GM23338 (cell line): ENCODE measurements at regions not wholly inside any gene's neighbourhood (a gene's known extent, or its start where the extent isn't known, plus 50 kb on each side); places are given as distances from the start of the nearest gene placed in this dataset.

Experiments used
- ATAC-seq: fragments of 200-7000 bp; cut with Tn5 transposase; 3 replicates; pipeline ENCODE4 v1.9.1; 2020
- DNase-seq: peaks from one replicate; pipeline ENCODE4 v3.0.0-alpha.2; 2015; ENCODE audit warnings: low spot score
- H2AFZ ChIP-seq: fragments of 200-600 bp; sonication (generic); 2 replicates; pipeline ENCODE4 v1.8.0; 2016; ENCODE audit warnings: antibody characterized with exemption, mild to moderate bottlenecking, moderate library complexity
- H3F3A ChIP-seq: fragments of 200-600 bp; sonication (generic); replicated peaks from 2 replicates; pipeline ENCODE4 v1.8.0; 2017; ENCODE audit warnings: antibody characterized with exemption, mixed run types, low read depth
- H3K27ac ChIP-seq: fragments of 200-600 bp; sonication (generic); 2 replicates; pipeline ENCODE4 v1.6.1; 2016; ENCODE audit warnings: low read depth
- H3K27me3 ChIP-seq: fragments of 200-600 bp; sonication (generic); 2 replicates; pipeline ENCODE4 v1.8.0; 2016; ENCODE audit warnings: mild to moderate bottlenecking, mixed run types, moderate library complexity; ENCODE audit not compliant: insufficient read depth
- H3K36me3 ChIP-seq: fragments of 200-600 bp; sonication (generic); 2 replicates; pipeline ENCODE4 v1.8.0; 2016; ENCODE audit warnings: mild to moderate bottlenecking; ENCODE audit not compliant: insufficient read depth
- H3K4me1 ChIP-seq: fragments of 200-600 bp; sonication (generic); 2 replicates; pipeline ENCODE4 v1.8.0; 2016; ENCODE audit warnings: mild to moderate bottlenecking, moderate library complexity; ENCODE audit not compliant: insufficient read depth
- H3K4me2 ChIP-seq: fragments of 200-600 bp; sonication (generic); 2 replicates; pipeline ENCODE4 v1.7.1; 2017; ENCODE audit warnings: mixed run types
- H3K4me3 ChIP-seq: fragments of 200-600 bp; sonication (generic); 2 replicates; pipeline ENCODE4 v1.6.1; 2016; ENCODE audit warnings: mixed run types
- H3K79me2 ChIP-seq: fragments of 200-600 bp; sonication (generic); replicated peaks from 2 replicates; pipeline ENCODE4 v1.8.0; 2017; ENCODE audit warnings: mild to moderate bottlenecking; ENCODE audit not compliant: insufficient read depth
- H3K9me2 ChIP-seq: fragments of 200-600 bp; sonication (generic); 2 replicates; pipeline ENCODE4 v1.8.0; 2017; ENCODE audit not compliant: insufficient read depth
- H4K20me1 ChIP-seq: fragments of 200-600 bp; sonication (generic); replicated peaks from 2 replicates; pipeline ENCODE4 v1.8.0; 2017; ENCODE audit warnings: mild to moderate bottlenecking; ENCODE audit not compliant: insufficient read depth
- H3K27ac Mint-ChIP-seq: 2 replicates; pipeline ENCODE4 v1.8.0; 2020; ENCODE audit warnings: inconsistent platforms, mild to moderate bottlenecking, moderate library complexity, mixed read lengths
- H3K27me3 Mint-ChIP-seq: 3 replicates; pipeline ENCODE4 v1.8.0; 2022; ENCODE audit warnings: low read depth, mild to moderate bottlenecking, moderate library complexity, mixed read lengths, inconsistent platforms; ENCODE audit not compliant: insufficient read depth, poor library complexity
- H3K36me3 Mint-ChIP-seq: 3 replicates; pipeline ENCODE4 v1.8.0; 2021; ENCODE audit warnings: low read depth, mild to moderate bottlenecking, inconsistent platforms, moderate library complexity, mixed read lengths
- H3K4me1 Mint-ChIP-seq: 3 replicates; pipeline ENCODE4 v1.8.0; 2020; ENCODE audit warnings: mild to moderate bottlenecking, inconsistent platforms, mixed read lengths
- H3K4me3 Mint-ChIP-seq: 3 replicates; pipeline ENCODE4 v1.8.0; 2021; ENCODE audit warnings: moderate library complexity, mild to moderate bottlenecking, inconsistent platforms, mixed read lengths
- H3K9me3 Mint-ChIP-seq: 3 replicates; pipeline ENCODE4 v1.8.0; 2020; ENCODE audit warnings: moderate library complexity, mild to moderate bottlenecking, inconsistent platforms, mixed read lengths
- CREB1 ChIP-seq: fragments of 250-450 bp; sonication (Bioruptor Pico); IDR thresholded peaks from 2 replicates; pipeline ENCODE4 v1.5.0; 2020; ENCODE audit warnings: low read depth, mild to moderate bottlenecking, moderate library complexity
- EZH2 ChIP-seq: fragments of 200-600 bp; sonication (generic); IDR thresholded peaks from one replicate; pipeline ENCODE4 v1.8.0; 2017; ENCODE audit warnings: antibody characterized with exemption, mild to moderate bottlenecking, low read depth; ENCODE audit not compliant: unreplicated experiment
- EZH2phosphoT487 ChIP-seq: fragments of 200-600 bp; sonication (generic); IDR thresholded peaks from one replicate; pipeline ENCODE4 v1.8.1; 2018; ENCODE audit warnings: antibody characterized with exemption; ENCODE audit not compliant: unreplicated experiment
- JUNB ChIP-seq: IDR thresholded peaks from one replicate; pipeline ENCODE4 v1.6.1; 2016; ENCODE audit warnings: antibody characterized with exemption; ENCODE audit not compliant: unreplicated experiment
- NANOG ChIP-seq: IDR thresholded peaks from 2 replicates; pipeline ENCODE4 v1.6.1; 2016; ENCODE audit warnings: antibody characterized with exemption, borderline replicate concordance
- POLR2AphosphoS5 ChIP-seq: IDR thresholded peaks from 2 replicates; pipeline ENCODE4 v1.6.1; 2016; ENCODE audit warnings: antibody characterized with exemption, low read depth
- STAT1 ChIP-seq: IDR thresholded peaks from one replicate; pipeline ENCODE4 v1.6.1; 2016; ENCODE audit warnings: antibody characterized with exemption; ENCODE audit not compliant: unreplicated experiment
- ZNF114 ChIP-seq: fragments of 250-450 bp; sonication (Bioruptor Pico); IDR thresholded peaks from 2 replicates; pipeline ENCODE4 v1.5.0; 2020; ENCODE audit warnings: mild to moderate bottlenecking, moderate library complexity
- ZNF331 ChIP-seq: fragments of 250-450 bp; sonication (Bioruptor Pico); IDR thresholded peaks from 2 replicates; pipeline ENCODE4 v1.5.0; 2020; ENCODE audit warnings: low read depth, mild to moderate bottlenecking, moderate library complexity
- TF ChIP-seq, protein P1 (sequence below), 2 experiments: fragments of 200-600 bp in 1 of 2; sonication (generic) in 1 of 2; conservative IDR thresholded peaks; 2 replicates each; pipeline versions ENCODE4 v1.5.1 to v1.6.1; 2016 to 2017; ENCODE audit warnings: antibody characterized with exemption in 2 of 2, low read depth in 2 of 2, mild to moderate bottlenecking in 2 of 2, moderate library complexity in 1 of 2
- TF ChIP-seq, protein P2 (sequence below): IDR thresholded peaks from 2 replicates; pipeline ENCODE4 v1.6.1; 2016; ENCODE audit warnings: antibody characterized with exemption
- TF ChIP-seq, protein P3 (sequence below): IDR thresholded peaks from one replicate; pipeline ENCODE4 v1.6.1; 2018; ENCODE audit warnings: antibody characterized with exemption; ENCODE audit not compliant: unreplicated experiment
- TF ChIP-seq, protein P4 (sequence below): fragments of 250-450 bp; sonication (Bioruptor Pico); IDR thresholded peaks from 2 replicates; pipeline ENCODE4 v1.5.0; 2020; ENCODE audit warnings: mild to moderate bottlenecking, moderate library complexity

DNA sequence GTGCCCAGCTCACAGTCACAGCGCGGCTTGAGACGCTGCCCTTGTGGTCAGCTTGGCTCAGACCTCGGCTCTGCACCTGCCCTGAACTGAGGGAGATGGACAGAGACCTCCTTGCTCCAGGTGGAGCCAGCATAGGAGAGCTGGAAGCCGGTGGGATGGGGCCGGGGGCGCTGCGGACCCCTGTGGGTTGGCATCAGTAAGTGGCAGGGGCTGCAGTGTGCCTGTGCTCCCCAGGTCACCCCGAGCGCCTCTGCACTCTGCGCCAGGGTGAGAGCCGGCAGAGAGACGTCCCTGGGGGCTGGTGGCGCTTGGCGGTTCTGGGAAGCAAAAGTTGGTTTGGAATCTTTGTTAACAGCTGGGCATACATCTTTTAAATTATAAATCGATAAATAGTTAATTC is 105.6 kb upstream of the TTC34 start:
- Histone ChIP-seq H3K79me2 (no peaks in the 10 kb centered on the region), H2AFZ (no peak overlapping the region), H3K27me3 (no peaks in the 10 kb centered on the region), H3K36me3 (no peaks in the 10 kb centered on the region), H3K27ac (no peak overlapping the region), H3K4me3 (no peak overlapping the region), H4K20me1 (no peaks in the 10 kb centered on the region), H3K4me1 (no peaks in the 10 kb centered on the region), H3F3A (no peaks in the 10 kb centered on the region), H3K9me2 (no peaks in the 10 kb centered on the region), H3K4me2 (no peak overlapping the region)
- H3K27me3 Mint-ChIP-seq, result peaks cover 8% of the 10 kb centered on the region
- no peak overlapping the region for H3K4me3 Mint-ChIP-seq
- ATAC-seq, result no peak
- TF ChIP-seq, protein P1, sequence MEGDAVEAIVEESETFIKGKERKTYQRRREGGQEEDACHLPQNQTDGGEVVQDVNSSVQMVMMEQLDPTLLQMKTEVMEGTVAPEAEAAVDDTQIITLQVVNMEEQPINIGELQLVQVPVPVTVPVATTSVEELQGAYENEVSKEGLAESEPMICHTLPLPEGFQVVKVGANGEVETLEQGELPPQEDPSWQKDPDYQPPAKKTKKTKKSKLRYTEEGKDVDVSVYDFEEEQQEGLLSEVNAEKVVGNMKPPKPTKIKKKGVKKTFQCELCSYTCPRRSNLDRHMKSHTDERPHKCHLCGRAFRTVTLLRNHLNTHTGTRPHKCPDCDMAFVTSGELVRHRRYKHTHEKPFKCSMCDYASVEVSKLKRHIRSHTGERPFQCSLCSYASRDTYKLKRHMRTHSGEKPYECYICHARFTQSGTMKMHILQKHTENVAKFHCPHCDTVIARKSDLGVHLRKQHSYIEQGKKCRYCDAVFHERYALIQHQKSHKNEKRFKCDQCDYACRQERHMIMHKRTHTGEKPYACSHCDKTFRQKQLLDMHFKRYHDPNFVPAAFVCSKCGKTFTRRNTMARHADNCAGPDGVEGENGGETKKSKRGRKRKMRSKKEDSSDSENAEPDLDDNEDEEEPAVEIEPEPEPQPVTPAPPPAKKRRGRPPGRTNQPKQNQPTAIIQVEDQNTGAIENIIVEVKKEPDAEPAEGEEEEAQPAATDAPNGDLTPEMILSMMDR (conservative IDR thresholded peaks at IDR 0.05; ENCODE audit: low read depth in 2 of 2), result no peak
- TF ChIP-seq NANOG (no peak), ZNF114 (no peak), CREB1 (CRISPR knock-in tag) (no peak), POLR2AphosphoS5 (no peak), STAT1 (no peak), EZH2phosphoT487 (no peak), JUNB (no peak), ZNF331 (CRISPR knock-in tag) (no peak), EZH2 (no peak)
- TF ChIP-seq, protein P2, sequence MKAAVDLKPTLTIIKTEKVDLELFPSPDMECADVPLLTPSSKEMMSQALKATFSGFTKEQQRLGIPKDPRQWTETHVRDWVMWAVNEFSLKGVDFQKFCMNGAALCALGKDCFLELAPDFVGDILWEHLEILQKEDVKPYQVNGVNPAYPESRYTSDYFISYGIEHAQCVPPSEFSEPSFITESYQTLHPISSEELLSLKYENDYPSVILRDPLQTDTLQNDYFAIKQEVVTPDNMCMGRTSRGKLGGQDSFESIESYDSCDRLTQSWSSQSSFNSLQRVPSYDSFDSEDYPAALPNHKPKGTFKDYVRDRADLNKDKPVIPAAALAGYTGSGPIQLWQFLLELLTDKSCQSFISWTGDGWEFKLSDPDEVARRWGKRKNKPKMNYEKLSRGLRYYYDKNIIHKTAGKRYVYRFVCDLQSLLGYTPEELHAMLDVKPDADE, result no peak
- TF ChIP-seq, protein P3, sequence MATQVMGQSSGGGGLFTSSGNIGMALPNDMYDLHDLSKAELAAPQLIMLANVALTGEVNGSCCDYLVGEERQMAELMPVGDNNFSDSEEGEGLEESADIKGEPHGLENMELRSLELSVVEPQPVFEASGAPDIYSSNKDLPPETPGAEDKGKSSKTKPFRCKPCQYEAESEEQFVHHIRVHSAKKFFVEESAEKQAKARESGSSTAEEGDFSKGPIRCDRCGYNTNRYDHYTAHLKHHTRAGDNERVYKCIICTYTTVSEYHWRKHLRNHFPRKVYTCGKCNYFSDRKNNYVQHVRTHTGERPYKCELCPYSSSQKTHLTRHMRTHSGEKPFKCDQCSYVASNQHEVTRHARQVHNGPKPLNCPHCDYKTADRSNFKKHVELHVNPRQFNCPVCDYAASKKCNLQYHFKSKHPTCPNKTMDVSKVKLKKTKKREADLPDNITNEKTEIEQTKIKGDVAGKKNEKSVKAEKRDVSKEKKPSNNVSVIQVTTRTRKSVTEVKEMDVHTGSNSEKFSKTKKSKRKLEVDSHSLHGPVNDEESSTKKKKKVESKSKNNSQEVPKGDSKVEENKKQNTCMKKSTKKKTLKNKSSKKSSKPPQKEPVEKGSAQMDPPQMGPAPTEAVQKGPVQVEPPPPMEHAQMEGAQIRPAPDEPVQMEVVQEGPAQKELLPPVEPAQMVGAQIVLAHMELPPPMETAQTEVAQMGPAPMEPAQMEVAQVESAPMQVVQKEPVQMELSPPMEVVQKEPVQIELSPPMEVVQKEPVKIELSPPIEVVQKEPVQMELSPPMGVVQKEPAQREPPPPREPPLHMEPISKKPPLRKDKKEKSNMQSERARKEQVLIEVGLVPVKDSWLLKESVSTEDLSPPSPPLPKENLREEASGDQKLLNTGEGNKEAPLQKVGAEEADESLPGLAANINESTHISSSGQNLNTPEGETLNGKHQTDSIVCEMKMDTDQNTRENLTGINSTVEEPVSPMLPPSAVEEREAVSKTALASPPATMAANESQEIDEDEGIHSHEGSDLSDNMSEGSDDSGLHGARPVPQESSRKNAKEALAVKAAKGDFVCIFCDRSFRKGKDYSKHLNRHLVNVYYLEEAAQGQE, result no peak
- TF ChIP-seq, protein P4, sequence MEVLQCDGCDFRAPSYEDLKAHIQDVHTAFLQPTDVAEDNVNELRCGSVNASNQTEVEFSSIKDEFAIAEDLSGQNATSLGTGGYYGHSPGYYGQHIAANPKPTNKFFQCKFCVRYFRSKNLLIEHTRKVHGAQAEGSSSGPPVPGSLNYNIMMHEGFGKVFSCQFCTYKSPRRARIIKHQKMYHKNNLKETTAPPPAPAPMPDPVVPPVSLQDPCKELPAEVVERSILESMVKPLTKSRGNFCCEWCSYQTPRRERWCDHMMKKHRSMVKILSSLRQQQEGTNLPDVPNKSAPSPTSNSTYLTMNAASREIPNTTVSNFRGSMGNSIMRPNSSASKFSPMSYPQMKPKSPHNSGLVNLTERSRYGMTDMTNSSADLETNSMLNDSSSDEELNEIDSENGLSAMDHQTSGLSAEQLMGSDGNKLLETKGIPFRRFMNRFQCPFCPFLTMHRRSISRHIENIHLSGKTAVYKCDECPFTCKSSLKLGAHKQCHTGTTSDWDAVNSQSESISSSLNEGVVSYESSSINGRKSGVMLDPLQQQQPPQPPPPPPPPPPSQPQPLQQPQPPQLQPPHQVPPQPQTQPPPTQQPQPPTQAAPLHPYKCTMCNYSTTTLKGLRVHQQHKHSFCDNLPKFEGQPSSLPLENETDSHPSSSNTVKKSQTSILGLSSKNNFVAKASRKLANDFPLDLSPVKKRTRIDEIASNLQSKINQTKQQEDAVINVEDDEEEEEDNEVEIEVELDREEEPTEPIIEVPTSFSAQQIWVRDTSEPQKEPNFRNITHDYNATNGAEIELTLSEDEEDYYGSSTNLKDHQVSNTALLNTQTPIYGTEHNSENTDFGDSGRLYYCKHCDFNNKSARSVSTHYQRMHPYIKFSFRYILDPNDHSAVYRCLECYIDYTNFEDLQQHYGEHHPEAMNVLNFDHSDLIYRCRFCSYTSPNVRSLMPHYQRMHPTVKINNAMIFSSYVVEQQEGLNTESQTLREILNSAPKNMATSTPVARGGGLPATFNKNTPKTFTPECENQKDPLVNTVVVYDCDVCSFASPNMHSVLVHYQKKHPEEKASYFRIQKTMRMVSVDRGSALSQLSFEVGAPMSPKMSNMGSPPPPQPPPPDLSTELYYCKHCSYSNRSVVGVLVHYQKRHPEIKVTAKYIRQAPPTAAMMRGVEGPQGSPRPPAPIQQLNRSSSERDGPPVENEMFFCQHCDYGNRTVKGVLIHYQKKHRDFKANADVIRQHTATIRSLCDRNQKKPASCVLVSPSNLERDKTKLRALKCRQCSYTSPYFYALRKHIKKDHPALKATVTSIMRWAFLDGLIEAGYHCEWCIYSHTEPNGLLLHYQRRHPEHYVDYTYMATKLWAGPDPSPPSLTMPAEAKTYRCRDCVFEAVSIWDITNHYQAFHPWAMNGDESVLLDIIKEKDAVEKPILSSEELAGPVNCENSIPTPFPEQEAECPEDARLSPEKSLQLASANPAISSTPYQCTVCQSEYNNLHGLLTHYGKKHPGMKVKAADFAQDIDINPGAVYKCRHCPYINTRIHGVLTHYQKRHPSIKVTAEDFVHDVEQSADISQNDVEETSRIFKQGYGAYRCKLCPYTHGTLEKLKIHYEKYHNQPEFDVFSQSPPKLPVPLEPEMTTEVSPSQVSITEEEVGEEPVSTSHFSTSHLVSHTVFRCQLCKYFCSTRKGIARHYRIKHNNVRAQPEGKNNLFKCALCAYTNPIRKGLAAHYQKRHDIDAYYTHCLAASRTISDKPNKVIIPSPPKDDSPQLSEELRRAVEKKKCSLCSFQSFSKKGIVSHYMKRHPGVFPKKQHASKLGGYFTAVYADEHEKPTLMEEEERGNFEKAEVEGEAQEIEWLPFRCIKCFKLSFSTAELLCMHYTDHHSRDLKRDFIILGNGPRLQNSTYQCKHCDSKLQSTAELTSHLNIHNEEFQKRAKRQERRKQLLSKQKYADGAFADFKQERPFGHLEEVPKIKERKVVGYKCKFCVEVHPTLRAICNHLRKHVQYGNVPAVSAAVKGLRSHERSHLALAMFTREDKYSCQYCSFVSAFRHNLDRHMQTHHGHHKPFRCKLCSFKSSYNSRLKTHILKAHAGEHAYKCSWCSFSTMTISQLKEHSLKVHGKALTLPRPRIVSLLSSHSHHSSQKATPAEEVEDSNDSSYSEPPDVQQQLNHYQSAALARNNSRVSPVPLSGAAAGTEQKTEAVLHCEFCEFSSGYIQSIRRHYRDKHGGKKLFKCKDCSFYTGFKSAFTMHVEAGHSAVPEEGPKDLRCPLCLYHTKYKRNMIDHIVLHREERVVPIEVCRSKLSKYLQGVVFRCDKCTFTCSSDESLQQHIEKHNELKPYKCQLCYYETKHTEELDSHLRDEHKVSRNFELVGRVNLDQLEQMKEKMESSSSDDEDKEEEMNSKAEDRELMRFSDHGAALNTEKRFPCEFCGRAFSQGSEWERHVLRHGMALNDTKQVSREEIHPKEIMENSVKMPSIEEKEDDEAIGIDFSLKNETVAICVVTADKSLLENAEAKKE, result no peak
- DNase-seq, result no peak
- no peak overlapping the region for H3K27ac Mint-ChIP-seq
- H3K4me1 Mint-ChIP-seq, result no peaks in the 10 kb centered on the region
- H3K9me3 Mint-ChIP-seq, result peaks cover 72% of the 10 kb centered on the region
- peaks cover 14% of the 10 kb centered on the region for H3K36me3 Mint-ChIP-seq
